T-cell (primary cell): ENCODE measurements at regions not wholly inside any gene's neighbourhood (a gene's known extent, or its start where the extent isn't known, plus 50 kb on each side); places are given as distances from the start of the nearest gene placed in this dataset.

ENCODE experiments used
- ATAC-seq, 4 experiments: fragments of 200-7000 bp in 3 of 4; fragments of 150-1000 bp in 1 of 4; cut with Tn5 transposase; replicated peaks in 1 of 4; 1 replicate in 3 of 4; 2 replicates in 1 of 4; pipeline ENCODE4 v1.10.0; 2021; ENCODE audit warnings: moderate library complexity in 3 of 4, mild to moderate bottlenecking in 2 of 4, moderate number of reproducible peaks in 1 of 4
- CTCF ChIA-PET, 2 donors: fragments of 300-600 bp; sonication (Branson Sonifier 250); formaldehyde crosslinking; loops; one replicate each; lab custom pipeline; 2022; ENCODE audit warnings: antibody characterized with exemption in 2 of 2; lab: Charles Lee
- POLR2A ChIA-PET, 2 donors: fragments of 300-600 bp; sonication (Branson Sonifier 250); formaldehyde crosslinking; loops; one replicate each; lab custom pipeline; 2022; ENCODE audit warnings: antibody characterized with exemption in 2 of 2; lab: Charles Lee
- DNase-seq, 35 experiments: peaks; one replicate each; pipeline versions ENCODE4 v3.0.0 to v3.0.0-alpha.2; 2013 to 2023
- H3K27ac ChIP-seq: one replicate; pipeline ENCODE4 v1.5.1; 2013; ENCODE audit warnings: low read length
- H3K27me3 ChIP-seq, 2 experiments: replicated peaks in 1 of 2; 1 replicate in 1 of 2; 2 replicates in 1 of 2; pipeline versions ENCODE4 v1.6.1 to v1.7.0; 2013; ENCODE audit warnings: low read length in 1 of 2, mixed read lengths in 1 of 2; ENCODE audit not compliant: control insufficient read depth in 2 of 2, insufficient read depth in 2 of 2; ENCODE audit errors: extremely low read depth in 1 of 2
- H3K36me3 ChIP-seq, 2 donors: 1 replicate in 1 of 2; 2 replicates in 1 of 2; pipeline versions ENCODE4 v1.6.1 to v1.7.0; 2013; ENCODE audit warnings: low read length in 1 of 2; ENCODE audit not compliant: control insufficient read depth in 2 of 2, insufficient read depth in 1 of 2; ENCODE audit errors: extremely low read depth in 1 of 2
- H3K4me1 ChIP-seq, 2 experiments: 1 replicate in 1 of 2; 2 replicates in 1 of 2; pipeline versions ENCODE4 v1.6.1 to v1.7.0; 2013; ENCODE audit warnings: low read length in 2 of 2, mixed read lengths in 1 of 2; ENCODE audit not compliant: insufficient read depth in 2 of 2, control insufficient read depth in 1 of 2; ENCODE audit errors: extremely low read depth in 1 of 2
- H3K4me3 ChIP-seq, 2 donors: 1 replicate in 1 of 2; 2 replicates in 1 of 2; pipeline versions ENCODE4 v1.5.1 to v1.7.0; 2013; ENCODE audit warnings: mild to moderate bottlenecking in 2 of 2, low read length in 1 of 2, moderate library complexity in 1 of 2; ENCODE audit not compliant: control insufficient read depth in 1 of 2; ENCODE audit errors: extremely low read depth in 1 of 2
- H3K9me3 ChIP-seq: 2 replicates; pipeline ENCODE4 v1.7.0; 2013
- H3K27ac Mint-ChIP-seq, 2 donors: one replicate each; pipeline ENCODE4 v1.8.0; 2020 to 2021; ENCODE audit warnings: mild to moderate bottlenecking in 2 of 2, mixed read lengths in 2 of 2
- H3K27me3 Mint-ChIP-seq, 2 donors: one replicate each; pipeline ENCODE4 v1.8.0; 2021 to 2022; ENCODE audit warnings: mixed read lengths in 2 of 2
- H3K36me3 Mint-ChIP-seq: one replicate; pipeline ENCODE4 v1.8.0; 2021; ENCODE audit warnings: mixed read lengths
- H3K4me1 Mint-ChIP-seq, 3 donors: one replicate each; pipeline ENCODE4 v1.8.0; 2020 to 2022; ENCODE audit warnings: mixed read lengths in 3 of 3, mild to moderate bottlenecking in 1 of 3
- H3K4me3 Mint-ChIP-seq, 3 donors: one replicate each; pipeline ENCODE4 v1.8.0; 2020 to 2022; ENCODE audit warnings: mild to moderate bottlenecking in 3 of 3, mixed read lengths in 3 of 3, moderate library complexity in 3 of 3
- H3K9me3 Mint-ChIP-seq, 3 donors: one replicate each; pipeline ENCODE4 v1.8.0; 2020 to 2022; ENCODE audit warnings: mixed read lengths in 3 of 3
- WGBS: methylation state at CpG from one replicate; pipeline ENCODE4 v1.1.5; 2013; ENCODE audit warnings: missing lambda C conversion rate; ENCODE audit not compliant: insufficient coverage; 5-methylcytosine and 5-hydroxymethylcytosine counted together

DNA sequence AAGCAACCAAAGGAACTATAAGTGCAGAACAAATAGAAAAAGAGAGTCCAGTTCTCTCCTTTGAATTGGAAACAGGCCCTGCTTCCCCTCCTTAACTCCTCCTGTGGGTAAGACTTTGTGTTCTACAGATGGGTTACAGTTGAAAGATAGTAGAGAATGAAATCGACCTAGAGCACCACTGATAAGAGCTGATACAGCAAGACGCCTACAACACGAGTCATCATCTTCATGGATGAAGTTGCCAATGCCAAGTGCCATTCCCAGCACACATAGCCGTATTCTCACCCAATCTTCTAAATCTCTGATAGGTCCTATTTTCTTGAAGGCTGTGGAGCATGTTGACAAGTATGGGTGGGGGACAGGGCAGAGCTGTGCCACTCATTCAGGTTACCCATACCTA lies 99.8 kb upstream of the CAMK1G start:
- Histone ChIP-seq H3K27me3 (no peaks in the 10 kb centered on the region), H3K27ac (no peak overlapping the region), H3K4me3 (no peak overlapping the region), H3K4me1 (peaks cover 0 to 5% of the 10 kb centered on the region in 2 experiments), H3K36me3 (no peaks in the 10 kb centered on the region), H3K9me3 (no peaks in the 10 kb centered on the region)
- H3K4me3 Mint-ChIP-seq: no peak overlapping the region
- ChIA-PET CTCF (no interaction called here), POLR2A (no interaction called here)
- peaks cover 0 to 20% (median 13%) of the 10 kb centered on the region in 3 donors for H3K4me1 Mint-ChIP-seq
- H3K9me3 Mint-ChIP-seq: no peaks in the 10 kb centered on the region
- H3K27me3 Mint-ChIP-seq: peaks cover 0 to 1% of the 10 kb centered on the region in 2 donors
- no peaks in the 10 kb centered on the region for H3K36me3 Mint-ChIP-seq
- H3K27ac Mint-ChIP-seq: no peak overlapping the region
- ATAC-seq: no peak
- DNase-seq: no peak
- WGBS: 70% methylated on average over 2 of the region's 4 CpGs

- no peaks in the 10 kb centered on the region for H3K9me3 ChIP-seq
- CTCF ChIA-PET: no interaction called here
- H3K27ac ChIP-seq: no peak overlapping the region
- POLR2A ChIA-PET: no interaction called here
- Mint-ChIP-seq H3K36me3 (no peaks in the 10 kb centered on the region), H3K4me1 (peaks cover 0 to 20% (median 13%) of the 10 kb centered on the region in 3 donors), H3K4me3 (no peak overlapping the region), H3K27ac (no peak overlapping the region), H3K9me3 (no peaks in the 10 kb centered on the region), H3K27me3 (peaks cover 0 to 1% of the 10 kb centered on the region in 2 donors)
- ATAC-seq (no peak), DNase-seq (no peak)
- H3K4me3 ChIP-seq: no peak overlapping the region
- H3K36me3 ChIP-seq: no peaks in the 10 kb centered on the region
- no peaks in the 10 kb centered on the region for H3K27me3 ChIP-seq
- H3K4me1 ChIP-seq: peaks cover 0 to 5% of the 10 kb centered on the region in 2 experiments
These were observed 99.1 kb upstream of the CAMK1G start for GRCh38 chr1:209484429-209484828.

GRCh38 chr1:209485167-209485566 lies 98.3 kb upstream of the CAMK1G start:
- POLR2A ChIA-PET: no interaction called here
- ATAC-seq (no peak), DNase-seq (no peak)
- H3K36me3 Mint-ChIP-seq: no peaks in the 10 kb centered on the region
- no peaks in the 10 kb centered on the region for H3K9me3 Mint-ChIP-seq
- CTCF ChIA-PET: no interaction called here
- Histone ChIP-seq H3K27ac (no peak overlapping the region), H3K9me3 (no peaks in the 10 kb centered on the region), H3K27me3 (no peaks in the 10 kb centered on the region), H3K4me1 (peaks cover 0 to 5% of the 10 kb centered on the region in 2 experiments), H3K4me3 (no peak overlapping the region), H3K36me3 (no peaks in the 10 kb centered on the region)
- 100% methylated on average over 2 of the region's 2 CpGs for WGBS
- peaks cover 0 to 20% (median 13%) of the 10 kb centered on the region in 3 donors for H3K4me1 Mint-ChIP-seq
- H3K27ac Mint-ChIP-seq: no peak overlapping the region
- peaks cover 1 to 4% of the 10 kb centered on the region in 2 donors for H3K27me3 Mint-ChIP-seq
- H3K4me3 Mint-ChIP-seq: no peak overlapping the region

- POLR2A ChIA-PET: no interaction called here
- CTCF ChIA-PET: no interaction called here
- Mint-ChIP-seq H3K36me3 (no peaks in the 10 kb centered on the region), H3K27ac (no peak overlapping the region), H3K27me3 (peaks cover 1 to 4% of the 10 kb centered on the region in 2 donors), H3K9me3 (no peaks in the 10 kb centered on the region), H3K4me3 (no peak overlapping the region), H3K4me1 (peaks cover 0 to 20% (median 13%) of the 10 kb centered on the region in 3 donors)
- Histone ChIP-seq H3K9me3 (no peaks in the 10 kb centered on the region), H3K4me3 (no peak overlapping the region), H3K36me3 (no peaks in the 10 kb centered on the region), H3K27ac (no peak overlapping the region), H3K27me3 (no peaks in the 10 kb centered on the region), H3K4me1 (peaks cover 0 to 5% of the 10 kb centered on the region in 2 experiments)
- ATAC-seq (no peak), DNase-seq (no peak)
- WGBS: no CpG with 5 or more reads among the region's 3 CpGs
These were observed 97.8 kb upstream of the CAMK1G start for GRCh38 chr1:209485751-209486150.

DNA sequence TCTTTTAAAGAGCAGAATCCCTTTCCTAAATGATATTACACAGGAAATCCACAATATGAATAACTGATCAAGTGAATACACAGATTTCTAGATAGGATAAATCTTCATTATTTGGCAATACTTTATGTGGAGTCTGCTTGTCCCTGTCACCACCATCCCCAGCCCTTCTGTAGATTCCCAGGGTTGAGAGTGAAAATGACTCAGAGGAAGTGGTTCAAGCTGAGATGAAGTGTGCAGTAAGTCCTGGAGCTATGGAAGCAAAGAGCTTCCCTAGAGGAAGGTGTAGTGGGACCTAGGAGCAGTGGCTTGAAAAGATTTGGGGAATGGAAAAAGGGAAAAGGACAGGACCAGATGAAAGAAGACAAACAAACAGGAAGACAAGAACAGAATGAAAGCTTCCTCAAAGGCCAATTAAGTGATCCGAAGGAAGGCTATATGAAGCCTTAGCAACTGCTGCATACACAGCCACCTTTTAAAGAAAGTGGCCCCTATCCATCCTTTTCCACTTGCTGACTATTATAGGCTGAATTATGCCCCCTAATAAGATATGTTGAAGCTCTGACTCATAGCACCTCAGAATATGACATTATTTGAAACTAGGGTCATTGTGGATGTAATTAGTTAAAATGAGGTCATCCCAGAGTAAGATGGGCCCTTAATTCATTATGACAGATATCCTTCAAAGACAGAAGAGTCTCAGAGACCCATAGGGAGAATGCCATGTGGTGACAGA lies 96.5 kb upstream of the CAMK1G start:
- Histone ChIP-seq H3K27ac (no peak overlapping the region), H3K9me3 (no peaks in the 10 kb centered on the region), H3K36me3 (no peaks in the 10 kb centered on the region), H3K4me1 (peaks cover 0 to 5% of the 10 kb centered on the region in 2 experiments), H3K27me3 (peaks cover 0 to 2% of the 10 kb centered on the region in 2 experiments), H3K4me3 (no peak overlapping the region)
- Mint-ChIP-seq H3K27ac (no peak overlapping the region), H3K9me3 (no peaks in the 10 kb centered on the region), H3K4me1 (peaks cover 0 to 20% (median 13%) of the 10 kb centered on the region in 3 donors), H3K36me3 (no peaks in the 10 kb centered on the region), H3K4me3 (no peak overlapping the region), H3K27me3 (peaks cover 4 to 7% of the 10 kb centered on the region in 2 donors)
- ChIA-PET CTCF (interaction anchor here (0.6 kb wide), 3 partner anchors 27 to 1777 kb away, joined by 3 read pairs; no protein-coding TSS in a partner anchor), POLR2A (no interaction called here)
- ATAC-seq (no peak), DNase-seq (no peak)
- no CpG with 5 or more reads among the region's 1 CpG for WGBS

GRCh38 chr1:209490013-209490412 lies 93.5 kb upstream of the CAMK1G start:
- peaks cover 0 to 2% (median 0%) of the 10 kb centered on the region in 3 donors for H3K4me1 Mint-ChIP-seq
- CTCF ChIA-PET: no interaction called here
- no peak overlapping the region for H3K27ac Mint-ChIP-seq
- Histone ChIP-seq H3K36me3 (no peaks in the 10 kb centered on the region), H3K9me3 (no peaks in the 10 kb centered on the region), H3K27me3 (peaks cover 0 to 2% of the 10 kb centered on the region in 2 experiments), H3K27ac (no peak overlapping the region), H3K4me3 (no peak overlapping the region), H3K4me1 (no peaks in the 10 kb centered on the region)
- peaks cover 0 to 7% (median 0%) of the 10 kb centered on the region in 3 donors for H3K9me3 Mint-ChIP-seq
- no CpG with 5 or more reads among the region's 3 CpGs for whole genome bisulfite sequencing
- ATAC-seq: no peak
- no peak overlapping the region for H3K4me3 Mint-ChIP-seq
- no peak for DNase-seq
- POLR2A ChIA-PET: no interaction called here
- no peaks in the 10 kb centered on the region for H3K36me3 Mint-ChIP-seq
- H3K27me3 Mint-ChIP-seq: peaks cover 4 to 9% of the 10 kb centered on the region in 2 donors
